Bronchial epithelial cell (primary cell): ENCODE measurements at regions not wholly inside any gene's neighbourhood (a gene's known extent, or its start where the extent isn't known, plus 50 kb on each side); places are given as distances from the start of the nearest gene placed in this dataset.
A peak's percentile ranks its signal among the peaks of the same experiment; 100 is the strongest.

Source experiments
- DNase-seq: peaks from one replicate; pipeline ENCODE4 v3.0.0-alpha.2; 2010; ENCODE audit warnings: low read depth
- FAIRE-seq: peaks from 2 replicates; lab custom pipeline; 2011; peaks lifted over from hg19 to GRCh38; lab: Jason Lieb, UNC
- H3K27me3 ChIP-seq: 2 replicates; pipeline ENCODE4 v1.5.1; 2011; ENCODE audit warnings: low read length; ENCODE audit not compliant: control insufficient read depth, insufficient read depth
- H3K36me3 ChIP-seq: 2 replicates; pipeline ENCODE4 v1.5.1; 2011; ENCODE audit warnings: low read length; ENCODE audit not compliant: control insufficient read depth, insufficient read depth
- H3K4me3 ChIP-seq: 2 replicates; pipeline ENCODE4 v1.5.1; 2011; ENCODE audit warnings: mild to moderate bottlenecking, low read depth, low read length, control low read depth
- CTCF ChIP-seq: IDR thresholded peaks from 2 replicates; pipeline ENCODE4 v1.5.1; 2011; ENCODE audit warnings: mild to moderate bottlenecking, moderate library complexity, low read length, control low read depth, inconsistent platforms; ENCODE audit not compliant: insufficient read depth, severe bottlenecking

- H3K36me3 ChIP-seq: no peaks in the 10 kb centered on the region
- DNase-seq: no peak
- H3K27me3 ChIP-seq: peaks cover 20% of the 10 kb centered on the region
- no peak overlapping the region for H3K4me3 ChIP-seq
- no peak for FAIRE-seq
- TF ChIP-seq CTCF: no peak
Measured at GRCh38 chr5:73337586-73338255, 110.9 kb downstream of the FOXD1 start.

- DNase-seq (peak; percentile 21), FAIRE-seq (no peak)
- Histone ChIP-seq H3K36me3 (no peaks in the 10 kb centered on the region), H3K27me3 (peaks cover 20% of the 10 kb centered on the region), H3K4me3 (no peak overlapping the region)
- no peak for TF ChIP-seq CTCF
Measured at GRCh38 chr5:73336366-73336765, 112.2 kb downstream of the FOXD1 start.

- no peak for TF ChIP-seq CTCF
- Histone ChIP-seq H3K4me3 (no peak overlapping the region), H3K27me3 (peaks cover 17% of the 10 kb centered on the region), H3K36me3 (no peaks in the 10 kb centered on the region)
- FAIRE-seq (no peak), DNase-seq (no peak)
Measured at GRCh38 chr5:73333944-73334703, 114.5 kb downstream of the FOXD1 start.

GRCh38 chr5:73330613-73331012, 118.0 kb downstream of the FOXD1 start:
- no peak for TF ChIP-seq CTCF
- H3K36me3 ChIP-seq: no peaks in the 10 kb centered on the region
- no peak for DNase-seq

GRCh38 chr5:73328640-73329039, 119.9 kb downstream of the FOXD1 start:
- DNase-seq (no peak), FAIRE-seq (no peak)
- Histone ChIP-seq H3K36me3 (no peaks in the 10 kb centered on the region), H3K27me3 (no peaks in the 10 kb centered on the region), H3K4me3 (no peak overlapping the region)
- no peak for TF ChIP-seq CTCF

More at GRCh38 chr5:73330613-73331012, 118.0 kb downstream of the FOXD1 start:
- Histone ChIP-seq H3K27me3 (peaks cover 7% of the 10 kb centered on the region), H3K4me3 (no peak overlapping the region)
- no peak for FAIRE-seq
